SH-SY5Y (cell line): ENCODE measurements at regions not wholly inside any gene's neighbourhood (a gene's known extent, or its start where the extent isn't known, plus 50 kb on each side); places are given as distances from the start of the nearest gene placed in this dataset.

Source experiments
- GATA2 ChIP-seq: IDR thresholded peaks from 2 replicates; pipeline ENCODE4 v1.6.1; 2011; ENCODE audit warnings: mild to moderate bottlenecking, low read depth, low read length
- GATA3 ChIP-seq: IDR thresholded peaks from 2 replicates; pipeline ENCODE4 v1.6.1; 2011; ENCODE audit warnings: low read depth, mild to moderate bottlenecking, low read length, moderate library complexity

- TF ChIP-seq GATA3 (no peak), GATA2 (no peak)
Observed at GRCh38 chr4:96407738-96408463, 568.0 kb downstream of the PDHA2 start.
